GM12878 (cell line): ENCODE measurements at regions not wholly inside any gene's neighbourhood (a gene's known extent, or its start where the extent isn't known, plus 50 kb on each side); places are given as distances from the start of the nearest gene placed in this dataset.

Experiments used
- NBN ChIP-seq: fragments of 450-650 bp; IDR thresholded peaks from 2 replicates; pipeline ENCODE4 v1.6.1; 2016
- NKRF ChIP-seq: fragments of 450-650 bp; conservative IDR thresholded peaks from 2 replicates; pipeline ENCODE4 v1.6.1; 2017; ENCODE audit warnings: mild to moderate bottlenecking, moderate library complexity
- STAT1 ChIP-seq: fragments of 450-650 bp; conservative IDR thresholded peaks from 2 replicates; pipeline ENCODE4 v1.6.1; 2014; ENCODE audit warnings: antibody characterized with exemption, mild to moderate bottlenecking
- ZNF687 ChIP-seq: fragments of 450-650 bp; IDR thresholded peaks from 2 replicates; pipeline ENCODE4 v1.6.1; 2017; ENCODE audit warnings: mild to moderate bottlenecking, moderate library complexity
- TF ChIP-seq, protein P1 (sequence below): IDR thresholded peaks from 2 replicates; pipeline ENCODE4 v1.6.1; 2012; ENCODE audit warnings: low read depth, low read length, improper control_type of control experiment

DNA sequence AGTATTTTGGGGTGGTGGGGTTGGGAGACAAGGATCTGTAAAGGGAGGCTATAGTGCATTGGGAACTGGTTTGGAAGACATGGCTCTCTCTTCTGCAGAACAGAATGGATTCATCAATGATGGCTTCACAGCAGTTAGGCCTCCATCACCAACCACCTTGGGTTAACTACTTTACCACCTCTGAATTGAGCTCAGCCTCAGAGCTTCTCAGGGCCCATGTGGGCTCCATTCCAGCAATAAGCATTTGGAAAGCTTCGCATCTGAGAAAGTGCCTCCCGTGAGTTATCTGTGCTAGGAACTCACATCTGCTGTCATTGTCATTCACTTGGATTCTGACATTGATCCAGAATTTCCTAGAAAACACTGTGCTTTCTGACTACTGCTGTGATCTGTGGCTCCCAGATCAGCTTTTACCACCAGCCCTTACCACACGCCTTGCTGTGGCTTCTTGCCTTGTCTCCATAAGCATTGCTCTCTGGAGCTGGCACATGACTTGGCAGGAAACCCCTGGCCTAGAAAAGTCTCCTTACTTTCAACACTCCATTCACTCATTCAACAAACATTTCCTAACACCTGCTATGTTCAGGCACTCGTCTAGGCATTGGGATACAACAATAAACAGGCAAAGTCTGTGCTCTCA is 70.7 kb upstream of the ADO start (continued):
- TF ChIP-seq ZNF687 = peak; percentile 98
- TF ChIP-seq NBN = no peak
- no peak; the same call in 1 of the 2 replicates for TF ChIP-seq NKRF
- TF ChIP-seq STAT1 = no peak
- TF ChIP-seq, protein P1, sequence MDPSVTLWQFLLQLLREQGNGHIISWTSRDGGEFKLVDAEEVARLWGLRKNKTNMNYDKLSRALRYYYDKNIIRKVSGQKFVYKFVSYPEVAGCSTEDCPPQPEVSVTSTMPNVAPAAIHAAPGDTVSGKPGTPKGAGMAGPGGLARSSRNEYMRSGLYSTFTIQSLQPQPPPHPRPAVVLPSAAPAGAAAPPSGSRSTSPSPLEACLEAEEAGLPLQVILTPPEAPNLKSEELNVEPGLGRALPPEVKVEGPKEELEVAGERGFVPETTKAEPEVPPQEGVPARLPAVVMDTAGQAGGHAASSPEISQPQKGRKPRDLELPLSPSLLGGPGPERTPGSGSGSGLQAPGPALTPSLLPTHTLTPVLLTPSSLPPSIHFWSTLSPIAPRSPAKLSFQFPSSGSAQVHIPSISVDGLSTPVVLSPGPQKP = no peak
- TF ChIP-seq, all 136 proteins: peak for 13
